HEK293T (cell line): ENCODE measurements at regions not wholly inside any gene's neighbourhood (a gene's known extent, or its start where the extent isn't known, plus 50 kb on each side); places are given as distances from the start of the nearest gene placed in this dataset.
A peak's percentile ranks its signal among the peaks of the same experiment; 100 is the strongest.

ENCODE experiments used
- CTCF ChIA-PET: fragments of 350-600 bp; formaldehyde crosslinking; extraction: SDS; loops from one replicate; lab custom pipeline; 2021; ENCODE audit warnings: antibody characterized with exemption, inconsistent platforms; lab: Yijun Ruan, JAX
- POLR2A ChIA-PET: fragments of 350-600 bp; formaldehyde crosslinking; extraction: SDS; loops from one replicate; lab custom pipeline; 2020; ENCODE audit warnings: antibody characterized with exemption, inconsistent platforms; lab: Yijun Ruan, JAX
- DNase-seq: peaks from one replicate; pipeline ENCODE4 v3.0.0; 2012; ENCODE audit warnings: mixed read lengths; ENCODE audit errors: extremely low spot score
- ARNT ChIP-seq: fragments of 450-650 bp; IDR thresholded peaks from 2 replicates; pipeline ENCODE4 v1.6.1; 2017; ENCODE audit warnings: mild to moderate bottlenecking
- BHLHE40 ChIP-seq: fragments of 450-650 bp; IDR thresholded peaks from 2 replicates; pipeline ENCODE4 v1.6.1; 2016; ENCODE audit warnings: mild to moderate bottlenecking, moderate library complexity, borderline replicate concordance
- CTBP1 ChIP-seq: fragments of 450-650 bp; IDR thresholded peaks from 2 replicates; pipeline ENCODE4 v1.6.1; 2016; ENCODE audit warnings: borderline replicate concordance
- ELF4 ChIP-seq: fragments of 450-650 bp; IDR thresholded peaks from 2 replicates; pipeline ENCODE4 v1.6.1; 2017; ENCODE audit warnings: antibody characterized with exemption
- FOXA1 ChIP-seq: fragments of 450-650 bp; IDR thresholded peaks from 2 replicates; pipeline ENCODE4 v1.6.1; 2016; ENCODE audit warnings: mild to moderate bottlenecking
- FOXK2 ChIP-seq: fragments of 450-650 bp; IDR thresholded peaks from 2 replicates; pipeline ENCODE4 v1.6.1; 2016; ENCODE audit warnings: mild to moderate bottlenecking
- FOXM1 ChIP-seq: fragments of 450-650 bp; IDR thresholded peaks from 2 replicates; pipeline ENCODE4 v1.6.1; 2017; ENCODE audit warnings: mild to moderate bottlenecking, borderline replicate concordance
- HDGF ChIP-seq: fragments of 450-650 bp; IDR thresholded peaks from 2 replicates; pipeline ENCODE4 v1.6.1; 2017; ENCODE audit warnings: antibody characterized with exemption, borderline replicate concordance
- L3MBTL2 ChIP-seq: fragments of 450-650 bp; conservative IDR thresholded peaks from 2 replicates; pipeline ENCODE4 v1.6.1; 2016; ENCODE audit warnings: mild to moderate bottlenecking
- LEF1 ChIP-seq: fragments of 450-650 bp; IDR thresholded peaks from 2 replicates; pipeline ENCODE4 v1.6.1; 2017; ENCODE audit warnings: mild to moderate bottlenecking, borderline replicate concordance
- NFRKB ChIP-seq: fragments of 450-650 bp; IDR thresholded peaks from 2 replicates; pipeline ENCODE4 v1.6.1; 2016; ENCODE audit warnings: mild to moderate bottlenecking, moderate library complexity
- SP1 ChIP-seq: fragments of 450-650 bp; IDR thresholded peaks from 2 replicates; pipeline ENCODE4 v1.6.1; 2017
- SUZ12 ChIP-seq: fragments of 450-650 bp; IDR thresholded peaks from 2 replicates; pipeline ENCODE4 v1.6.1; 2016; ENCODE audit warnings: mild to moderate bottlenecking
- TARDBP ChIP-seq: fragments of 450-650 bp; IDR thresholded peaks from 2 replicates; pipeline ENCODE4 v1.6.1; 2016
- ZNF384 ChIP-seq: fragments of 450-650 bp; IDR thresholded peaks from 2 replicates; pipeline ENCODE4 v1.6.1; 2016
- TF ChIP-seq, protein P1 (sequence below): fragments of 450-650 bp; IDR thresholded peaks from 2 replicates; pipeline ENCODE4 v1.6.1; 2016

DNA sequence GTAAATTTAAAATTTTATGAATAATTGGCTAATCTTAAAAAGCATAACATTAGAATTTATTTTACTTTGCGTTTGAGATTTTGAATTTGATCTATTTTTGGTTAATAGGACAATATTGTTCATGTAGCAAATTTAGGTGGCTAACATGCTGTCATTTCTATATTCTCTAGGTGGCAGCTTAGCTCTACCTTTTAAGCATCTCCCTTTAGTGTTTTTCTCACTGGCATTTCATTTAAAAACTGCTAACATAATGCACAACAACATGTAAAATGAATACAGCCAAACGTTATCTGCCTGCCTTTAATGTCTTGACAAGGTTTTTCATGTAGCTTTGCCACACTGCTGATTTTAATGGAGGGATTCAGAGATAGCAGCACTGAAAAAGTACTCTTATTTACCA is 272.4 kb upstream of the FBXO33 start:
- ChIA-PET POLR2A (no interaction called here), CTCF (no interaction called here)
- no peak for DNase-seq
- TF ChIP-seq ZNF384 (no peak), ELF4 (no peak), ARNT (no peak), FOXM1 (no peak), FOXK2 (no peak), CTBP1 (no peak), TARDBP (no peak), BHLHE40 (no peak), FOXA1 (no peak), SP1 (no peak)
- TF ChIP-seq, protein P1, sequence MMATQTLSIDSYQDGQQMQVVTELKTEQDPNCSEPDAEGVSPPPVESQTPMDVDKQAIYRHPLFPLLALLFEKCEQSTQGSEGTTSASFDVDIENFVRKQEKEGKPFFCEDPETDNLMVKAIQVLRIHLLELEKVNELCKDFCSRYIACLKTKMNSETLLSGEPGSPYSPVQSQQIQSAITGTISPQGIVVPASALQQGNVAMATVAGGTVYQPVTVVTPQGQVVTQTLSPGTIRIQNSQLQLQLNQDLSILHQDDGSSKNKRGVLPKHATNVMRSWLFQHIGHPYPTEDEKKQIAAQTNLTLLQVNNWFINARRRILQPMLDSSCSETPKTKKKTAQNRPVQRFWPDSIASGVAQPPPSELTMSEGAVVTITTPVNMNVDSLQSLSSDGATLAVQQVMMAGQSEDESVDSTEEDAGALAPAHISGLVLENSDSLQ = no peak

DNA sequence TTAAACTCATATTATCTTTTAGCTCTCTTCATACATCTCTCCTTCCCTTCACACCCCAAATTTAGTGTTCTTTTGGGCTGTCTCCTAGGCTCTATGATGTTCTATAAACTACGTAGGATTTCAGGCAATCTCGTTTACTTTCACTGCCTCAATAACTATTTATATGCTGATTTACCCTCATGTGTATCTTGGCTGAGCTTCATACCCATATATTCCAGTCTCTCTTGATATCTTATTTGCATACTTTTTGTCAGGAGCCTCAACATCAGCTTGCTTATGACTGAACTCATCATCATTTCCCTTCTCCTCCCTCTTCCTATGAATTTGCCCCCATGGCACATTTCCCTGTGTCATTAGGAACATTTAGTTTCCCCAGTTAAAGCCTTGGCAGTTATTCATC is 262.1 kb upstream of the FBXO33 start:
- TF ChIP-seq ZNF384 (no peak), FOXM1 (no peak), SUZ12 (no peak), NFRKB (no peak), L3MBTL2 (no peak), FOXK2 (no peak), FOXA1 (no peak), ELF4 (no peak), TARDBP (no peak), BHLHE40 (no peak), LEF1 (no peak), HDGF (no peak), SP1 (no peak), CTBP1 (no peak), ARNT (no peak)
- TF ChIP-seq, protein P1 = no peak
- POLR2A ChIA-PET = no interaction called here
- DNase-seq = no peak
- CTCF ChIA-PET = no interaction called here

DNA sequence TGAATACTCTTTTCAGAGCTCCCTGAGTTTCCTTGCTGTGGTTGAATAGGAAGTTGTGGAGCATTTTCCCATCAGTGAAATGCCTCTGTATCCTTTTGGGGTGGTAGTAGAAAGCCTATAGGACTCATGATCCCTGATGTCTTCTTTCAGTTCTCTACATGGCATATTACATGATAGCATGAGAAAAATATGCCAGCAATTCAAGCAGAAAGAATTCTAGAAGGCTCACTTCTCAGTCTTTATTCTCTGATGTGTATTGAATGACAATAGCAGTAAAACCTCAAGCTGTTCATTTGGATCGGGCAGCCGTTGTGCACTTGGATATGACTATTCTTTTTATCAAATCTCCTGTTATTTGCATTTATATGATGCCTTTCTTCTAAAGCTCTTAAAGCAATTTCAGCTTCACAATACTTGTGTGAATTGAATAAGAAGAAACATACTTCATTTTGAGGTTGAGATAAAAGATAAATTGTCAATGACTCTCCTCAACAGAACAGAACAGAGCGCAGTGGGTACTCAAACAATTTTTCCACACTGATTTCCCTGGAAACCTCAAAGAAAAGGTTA is 251.5 kb upstream of the FBXO33 start:
- no peak for DNase-seq
- TF ChIP-seq SUZ12 = no peak
- TF ChIP-seq, protein P1 = no peak
- TF ChIP-seq ELF4 = no peak
- TF ChIP-seq ZNF384 = no peak
- TF ChIP-seq FOXM1 = no peak
- no peak for TF ChIP-seq LEF1
- no peak for TF ChIP-seq BHLHE40
- no peak for TF ChIP-seq NFRKB
- no peak for TF ChIP-seq FOXA1
- no peak for TF ChIP-seq SP1
- TF ChIP-seq CTBP1 = no peak
- no peak for TF ChIP-seq TARDBP
- TF ChIP-seq ARNT = no peak
- TF ChIP-seq FOXK2 = no peak
- TF ChIP-seq L3MBTL2 = no peak
- POLR2A ChIA-PET = interaction anchor here (1.1 kb wide), 1 partner anchor 30 kb away, joined by 4 read pairs; no protein-coding TSS in a partner anchor
- CTCF ChIA-PET = no interaction called here

DNA sequence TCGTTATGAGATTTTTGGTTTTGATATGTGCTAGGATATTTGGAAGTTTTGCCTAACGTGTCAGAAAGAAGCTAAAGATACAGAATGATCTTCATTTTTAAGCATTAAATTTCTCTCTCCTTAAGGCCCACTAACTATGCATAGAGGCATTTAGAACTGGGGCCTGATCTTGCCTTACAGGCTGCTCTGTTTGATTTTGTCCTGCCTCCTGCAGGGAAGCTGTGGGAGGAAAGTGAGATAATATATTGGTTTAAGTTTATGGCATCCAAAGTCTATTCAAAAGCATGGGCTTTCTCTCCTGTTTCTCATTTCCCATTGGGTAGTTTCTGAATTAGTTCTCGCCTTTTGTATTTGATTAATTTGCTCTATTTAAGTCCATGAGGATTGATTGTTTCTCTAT is 250.3 kb upstream of the FBXO33 start:
- TF ChIP-seq SP1 (no peak), TARDBP (no peak), HDGF (no peak), LEF1 (no peak), CTBP1 (no peak), SUZ12 (no peak), ZNF384 (no peak), NFRKB (no peak), FOXK2 (no peak), ARNT (no peak), BHLHE40 (no peak), ELF4 (no peak), FOXM1 (no peak), FOXA1 (no peak), L3MBTL2 (no peak)
- TF ChIP-seq, protein P1 = no peak
- ChIA-PET CTCF (no interaction called here), POLR2A (interaction anchor here (1.1 kb wide), 1 partner anchor 31 kb away, joined by 4 read pairs; no protein-coding TSS in a partner anchor)
- peak; percentile 27 for DNase-seq

DNA sequence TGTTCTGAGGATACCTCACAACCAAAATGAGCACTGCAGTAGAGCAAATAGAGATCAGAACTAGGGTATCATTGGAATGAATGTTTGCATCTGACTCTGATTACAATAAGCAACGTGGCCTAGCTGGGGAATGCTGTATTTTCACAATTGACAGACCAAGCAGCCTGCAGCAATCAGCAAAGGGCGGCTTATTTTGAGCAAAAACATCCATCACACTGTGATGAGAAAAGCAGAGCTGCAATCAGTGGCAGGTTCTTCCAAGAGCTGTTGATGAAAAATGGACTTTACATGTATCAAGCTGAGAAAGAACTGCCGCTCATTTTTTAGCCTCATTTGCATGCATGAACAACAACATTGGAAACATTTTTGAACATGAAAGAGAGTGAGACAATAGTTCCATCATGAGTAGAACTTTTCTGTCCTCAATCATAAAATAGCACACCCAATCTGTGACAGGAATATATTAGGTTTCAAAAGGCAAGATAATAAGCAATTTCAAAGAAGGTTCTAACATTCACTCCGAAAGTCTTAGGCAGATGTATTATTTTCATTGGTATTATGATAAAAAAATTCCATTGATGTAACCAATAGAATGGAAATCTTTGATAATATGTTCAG is 249.7 kb upstream of the FBXO33 start:
- POLR2A ChIA-PET = no interaction called here
- TF ChIP-seq TARDBP = no peak
- no peak for TF ChIP-seq HDGF
- TF ChIP-seq ARNT = no peak
- TF ChIP-seq L3MBTL2 = no peak
- TF ChIP-seq BHLHE40 = no peak
- CTCF ChIA-PET = no interaction called here
- DNase-seq = no peak
